Choroid plexus epithelial cell (primary cell): ENCODE measurements at regions not wholly inside any gene's neighbourhood (a gene's known extent, or its start where the extent isn't known, plus 50 kb on each side); places are given as distances from the start of the nearest gene placed in this dataset.

Experiments
- DNase-seq: peaks from one replicate; pipeline ENCODE4 v3.0.0-alpha.2; 2010; ENCODE audit warnings: low read depth
- H3K4me3 ChIP-seq: 2 replicates; pipeline ENCODE4 v1.5.1; 2011; ENCODE audit warnings: low read depth, mild to moderate bottlenecking, control low read depth, low read length, moderate library complexity
- TF ChIP-seq, protein P1 (sequence below): conservative IDR thresholded peaks from 2 replicates; pipeline ENCODE4 v1.5.1; 2011; ENCODE audit warnings: low read depth, mild to moderate bottlenecking, control low read depth, inconsistent platforms, low read length, moderate library complexity

- TF ChIP-seq, protein P1, sequence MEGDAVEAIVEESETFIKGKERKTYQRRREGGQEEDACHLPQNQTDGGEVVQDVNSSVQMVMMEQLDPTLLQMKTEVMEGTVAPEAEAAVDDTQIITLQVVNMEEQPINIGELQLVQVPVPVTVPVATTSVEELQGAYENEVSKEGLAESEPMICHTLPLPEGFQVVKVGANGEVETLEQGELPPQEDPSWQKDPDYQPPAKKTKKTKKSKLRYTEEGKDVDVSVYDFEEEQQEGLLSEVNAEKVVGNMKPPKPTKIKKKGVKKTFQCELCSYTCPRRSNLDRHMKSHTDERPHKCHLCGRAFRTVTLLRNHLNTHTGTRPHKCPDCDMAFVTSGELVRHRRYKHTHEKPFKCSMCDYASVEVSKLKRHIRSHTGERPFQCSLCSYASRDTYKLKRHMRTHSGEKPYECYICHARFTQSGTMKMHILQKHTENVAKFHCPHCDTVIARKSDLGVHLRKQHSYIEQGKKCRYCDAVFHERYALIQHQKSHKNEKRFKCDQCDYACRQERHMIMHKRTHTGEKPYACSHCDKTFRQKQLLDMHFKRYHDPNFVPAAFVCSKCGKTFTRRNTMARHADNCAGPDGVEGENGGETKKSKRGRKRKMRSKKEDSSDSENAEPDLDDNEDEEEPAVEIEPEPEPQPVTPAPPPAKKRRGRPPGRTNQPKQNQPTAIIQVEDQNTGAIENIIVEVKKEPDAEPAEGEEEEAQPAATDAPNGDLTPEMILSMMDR, result no peak
- DNase-seq, result no peak
- H3K4me3 ChIP-seq, result no peak overlapping the region
Measured at GRCh38 chr20:58149437-58150091, 78.9 kb downstream of the ANKRD60 start.

GRCh38 chr20:58148891-58149290, 79.6 kb downstream of the ANKRD60 start:
- TF ChIP-seq, protein P1, result no peak
- no peak overlapping the region for H3K4me3 ChIP-seq
- DNase-seq, result no peak

DNA sequence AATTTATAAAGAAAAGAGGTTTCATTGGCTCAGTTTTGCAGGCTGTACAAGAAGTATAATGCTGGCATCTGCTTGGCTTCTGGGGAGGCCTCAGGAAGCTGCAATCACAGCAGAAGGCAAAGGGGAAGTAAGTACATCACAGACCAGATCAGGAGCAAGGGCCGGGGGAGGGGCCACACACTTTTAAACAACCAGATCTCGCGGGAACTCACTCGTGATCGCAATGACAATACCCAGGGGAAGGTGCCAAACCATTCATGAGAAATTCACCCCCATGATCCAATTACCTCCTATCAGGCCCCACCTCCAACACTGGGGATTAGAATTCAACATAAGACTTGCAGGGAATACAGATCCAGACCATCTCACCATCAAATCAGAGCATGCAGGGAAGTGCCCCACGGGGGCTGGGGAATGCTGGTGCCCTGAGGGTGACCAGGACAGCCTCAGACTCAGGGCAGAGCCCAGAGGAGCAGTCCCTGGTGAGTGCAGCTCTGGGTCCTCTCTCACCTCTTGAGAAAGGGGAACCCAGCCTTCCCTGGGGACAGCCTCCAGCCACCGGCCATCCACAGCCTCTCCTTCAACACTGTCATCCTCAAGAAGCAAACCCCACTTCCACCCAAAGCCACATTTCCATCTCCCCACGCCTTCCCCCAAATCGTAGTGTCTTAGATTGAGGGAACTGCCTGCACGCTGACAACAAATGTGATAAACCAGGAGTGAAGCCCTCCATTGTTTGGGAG, 80.7 kb downstream of the ANKRD60 start:
- no peak overlapping the region for H3K4me3 ChIP-seq
- DNase-seq, result no peak
- TF ChIP-seq, protein P1, result no peak

DNA sequence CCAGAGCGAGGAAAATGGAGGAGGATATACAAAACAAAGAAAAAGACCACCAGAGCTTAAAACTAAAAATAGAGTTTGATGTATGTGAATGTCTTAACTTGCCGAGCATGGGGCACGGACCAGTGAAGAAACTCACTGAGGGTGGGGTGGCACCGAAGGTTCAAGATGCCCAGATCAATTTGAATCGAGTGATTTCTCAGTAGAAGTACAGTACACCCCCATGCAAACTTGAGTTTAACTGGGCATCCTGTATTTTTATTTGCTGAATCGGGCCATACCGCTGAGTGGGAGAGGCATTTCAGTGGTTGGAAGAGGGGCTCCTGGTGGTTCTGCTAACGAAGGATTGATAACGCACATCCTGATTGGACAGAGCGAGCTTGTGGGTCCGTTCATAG, 81.7 kb downstream of the ANKRD60 start:
- TF ChIP-seq, protein P1, result no peak
- H3K4me3 ChIP-seq, result no peak overlapping the region
- DNase-seq, result no peak

DNA sequence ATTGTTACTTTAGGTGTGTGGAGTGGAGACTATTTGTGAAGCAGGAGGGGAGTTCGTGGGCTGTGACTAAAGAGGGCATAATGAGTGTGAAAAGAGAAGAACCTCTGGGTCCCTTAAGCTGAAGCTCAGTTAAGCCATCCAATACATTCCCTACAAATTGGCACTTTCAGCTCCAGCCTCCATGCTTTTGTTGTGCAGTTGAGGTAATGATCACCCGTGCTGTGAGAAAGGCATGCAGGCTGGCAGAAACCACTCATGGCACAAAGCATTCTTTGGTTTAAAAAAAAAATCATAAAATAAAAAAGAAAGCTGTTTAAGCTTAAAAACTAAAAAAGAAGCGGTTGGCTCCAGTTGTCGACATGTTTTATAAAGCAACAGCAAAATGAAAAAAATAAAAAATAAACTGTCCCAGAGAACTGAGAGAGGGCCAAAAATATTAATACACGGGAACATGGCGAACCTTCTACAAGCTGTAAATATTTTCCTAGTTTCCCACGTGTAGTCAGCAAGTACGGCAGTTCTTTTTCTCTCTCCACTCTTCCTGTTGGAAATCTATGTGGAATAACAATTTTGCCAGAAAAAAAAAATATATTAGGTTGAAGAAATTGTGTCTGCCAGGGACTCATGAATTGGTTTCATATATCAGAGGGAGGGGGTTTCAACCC, 82.2 kb downstream of the ANKRD60 start:
- TF ChIP-seq, protein P1, result no peak
- H3K4me3 ChIP-seq, result no peak overlapping the region
- DNase-seq, result no peak

- no peak overlapping the region for H3K4me3 ChIP-seq
- DNase-seq, result no peak
- TF ChIP-seq, protein P1, result no peak
Measured at GRCh38 chr20:58145506-58146080, 82.9 kb downstream of the ANKRD60 start.
